ENCODE measurements at regions not wholly inside any gene's neighbourhood (a gene's known extent, or its start where the extent isn't known, plus 50 kb on each side); places are given as distances from the start of the nearest gene placed in this dataset.

DNA sequence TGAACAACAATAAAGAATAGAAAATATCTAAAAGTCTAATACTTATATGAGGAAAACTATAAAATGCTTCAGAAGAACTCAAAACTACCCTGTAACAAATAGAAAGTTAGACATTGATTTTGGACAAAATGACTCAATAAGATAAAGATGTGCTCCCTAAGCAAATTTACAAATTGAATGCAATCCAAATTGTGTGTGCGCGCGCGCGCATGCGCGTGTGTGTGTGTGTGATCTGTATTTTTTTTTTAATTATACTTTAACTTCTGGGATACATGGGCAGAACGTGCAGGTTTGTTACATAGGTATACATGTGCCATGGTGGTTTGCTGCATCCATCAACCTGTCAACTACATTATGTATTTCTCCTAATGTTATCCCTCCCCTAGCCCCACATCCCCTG lies 320.8 kb upstream of the INTU start:
- TF ChIP-seq POLR2A (IDR thresholded peaks at IDR 0.05) = no peak
- TF ChIP-seq, protein P1, sequence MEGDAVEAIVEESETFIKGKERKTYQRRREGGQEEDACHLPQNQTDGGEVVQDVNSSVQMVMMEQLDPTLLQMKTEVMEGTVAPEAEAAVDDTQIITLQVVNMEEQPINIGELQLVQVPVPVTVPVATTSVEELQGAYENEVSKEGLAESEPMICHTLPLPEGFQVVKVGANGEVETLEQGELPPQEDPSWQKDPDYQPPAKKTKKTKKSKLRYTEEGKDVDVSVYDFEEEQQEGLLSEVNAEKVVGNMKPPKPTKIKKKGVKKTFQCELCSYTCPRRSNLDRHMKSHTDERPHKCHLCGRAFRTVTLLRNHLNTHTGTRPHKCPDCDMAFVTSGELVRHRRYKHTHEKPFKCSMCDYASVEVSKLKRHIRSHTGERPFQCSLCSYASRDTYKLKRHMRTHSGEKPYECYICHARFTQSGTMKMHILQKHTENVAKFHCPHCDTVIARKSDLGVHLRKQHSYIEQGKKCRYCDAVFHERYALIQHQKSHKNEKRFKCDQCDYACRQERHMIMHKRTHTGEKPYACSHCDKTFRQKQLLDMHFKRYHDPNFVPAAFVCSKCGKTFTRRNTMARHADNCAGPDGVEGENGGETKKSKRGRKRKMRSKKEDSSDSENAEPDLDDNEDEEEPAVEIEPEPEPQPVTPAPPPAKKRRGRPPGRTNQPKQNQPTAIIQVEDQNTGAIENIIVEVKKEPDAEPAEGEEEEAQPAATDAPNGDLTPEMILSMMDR (IDR thresholded peaks at IDR 0.05 in 4 of 5, conservative IDR thresholded peaks at IDR 0.05 in 1 of 5) = no peak
